Fibroblast of lung (primary cell): ENCODE measurements at regions not wholly inside any gene's neighbourhood (a gene's known extent, or its start where the extent isn't known, plus 50 kb on each side); places are given as distances from the start of the nearest gene placed in this dataset.
A peak's percentile ranks its signal among the peaks of the same experiment; 100 is the strongest.

ENCODE experiments used
- DNase-seq, 2 donors: peaks; one replicate each; pipeline versions ENCODE4 v3.0.0 to v3.0.0-alpha.2; 2010; ENCODE audit warnings: low read depth in 2 of 2
- H2AFZ ChIP-seq: 2 replicates; pipeline ENCODE4 v1.5.1; 2012; ENCODE audit warnings: low read length, control low read depth, inconsistent platforms
- H3K27ac ChIP-seq: 2 replicates; pipeline ENCODE4 v1.5.1; 2011; ENCODE audit warnings: low read length, control low read depth; ENCODE audit not compliant: insufficient read depth
- H3K27me3 ChIP-seq: 2 replicates; pipeline ENCODE4 v1.5.1; 2011; ENCODE audit warnings: mild to moderate bottlenecking, low read length; ENCODE audit not compliant: control insufficient read depth, insufficient read depth
- H3K36me3 ChIP-seq: 2 replicates; pipeline ENCODE4 v1.5.1; 2011; ENCODE audit warnings: low read length; ENCODE audit not compliant: control insufficient read depth, insufficient read depth
- H3K4me1 ChIP-seq: 2 replicates; pipeline ENCODE4 v1.5.1; 2011; ENCODE audit warnings: low read length; ENCODE audit not compliant: control insufficient read depth, insufficient read depth; ENCODE audit errors: extremely low read depth
- H3K4me2 ChIP-seq: 2 replicates; pipeline ENCODE4 v1.5.1; 2011; ENCODE audit warnings: low read length, control low read depth; ENCODE audit not compliant: insufficient read depth; ENCODE audit errors: extremely low read depth
- H3K4me3 ChIP-seq, 4 experiments: fragments of 200-600 bp in 1 of 4; sonication (generic) in 1 of 4; replicated peaks in 1 of 4; 2 replicates each; pipeline ENCODE4 v1.5.1; 2011 to 2016; ENCODE audit warnings: low read length in 4 of 4, low read depth in 3 of 4, mild to moderate bottlenecking in 3 of 4, control low read depth in 2 of 4, inconsistent platforms in 1 of 4, mixed read lengths in 1 of 4; ENCODE audit not compliant: insufficient read depth in 1 of 4; ENCODE audit errors: control extremely low read depth in 1 of 4
- H3K79me2 ChIP-seq: 2 replicates; pipeline ENCODE4 v1.5.1; 2012; ENCODE audit warnings: mild to moderate bottlenecking, low read length, inconsistent platforms; ENCODE audit not compliant: control insufficient read depth, insufficient read depth
- H3K9ac ChIP-seq: 2 replicates; pipeline ENCODE4 v1.5.1; 2011; ENCODE audit warnings: mild to moderate bottlenecking, low read length, control low read depth; ENCODE audit not compliant: insufficient read depth
- H3K9me3 ChIP-seq: 2 replicates; pipeline ENCODE4 v1.5.1; 2012; ENCODE audit warnings: low read depth, low read length; ENCODE audit not compliant: control insufficient read depth, insufficient read depth
- H4K20me1 ChIP-seq: 2 replicates; pipeline ENCODE4 v1.5.1; 2011; ENCODE audit warnings: low read length; ENCODE audit not compliant: control insufficient read depth, insufficient read depth; ENCODE audit errors: extremely low read depth
- EZH2 ChIP-seq: IDR thresholded peaks from 2 replicates; pipeline ENCODE4 v1.5.1; 2012; ENCODE audit warnings: low read length, control low read depth, mild to moderate bottlenecking; ENCODE audit errors: missing control alignments
- TF ChIP-seq, protein P1 (sequence below), 2 donors: IDR thresholded peaks in 1 of 2; conservative IDR thresholded peaks in 1 of 2; 1 replicate in 1 of 2; 2 replicates in 1 of 2; pipeline ENCODE4 v1.5.1; 2011 to 2012; ENCODE audit warnings: low read length in 2 of 2, control low read depth in 1 of 2, inconsistent platforms in 1 of 2, low read depth in 1 of 2, mild to moderate bottlenecking in 1 of 2

DNA sequence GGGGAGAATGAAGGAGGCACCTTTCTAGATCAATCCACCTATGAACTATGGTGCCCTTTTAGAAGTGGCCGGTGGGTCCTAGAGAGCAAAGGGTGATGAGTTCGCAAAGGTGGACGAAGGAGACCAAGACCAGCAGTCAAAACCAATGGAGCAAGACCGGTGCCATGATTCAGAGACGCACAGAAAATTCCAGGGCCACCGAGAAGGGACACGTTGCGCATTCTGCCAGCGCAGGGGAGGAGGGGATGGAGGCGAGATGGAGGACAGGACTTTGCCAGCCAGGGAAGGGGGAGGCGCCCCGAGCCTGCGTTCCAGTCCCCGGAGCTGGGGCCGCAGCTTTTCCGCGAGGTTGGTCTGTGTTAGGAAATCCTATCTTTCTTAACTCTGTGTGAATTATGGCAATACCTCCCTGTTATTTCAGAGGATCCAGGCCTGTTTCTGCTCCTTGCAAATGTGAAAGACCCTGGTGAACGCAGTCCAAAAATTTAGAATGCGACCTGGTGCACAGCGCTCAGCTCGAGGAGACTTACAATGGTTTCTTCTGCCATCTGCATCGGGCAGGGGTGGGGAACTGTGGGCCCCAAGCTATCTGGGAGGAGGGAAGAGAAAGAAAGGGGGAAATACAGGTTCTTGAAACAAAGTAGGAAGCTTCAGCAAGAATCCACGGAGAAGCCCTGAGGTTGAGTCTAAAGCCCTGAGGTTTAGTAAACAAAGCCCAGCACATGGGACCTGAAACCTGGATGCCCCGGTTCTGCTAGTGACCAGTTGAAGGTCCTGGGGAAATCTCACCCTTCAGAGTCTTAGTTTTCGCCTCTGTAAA, 129.4 kb downstream of the MRPS6 start:
- Histone ChIP-seq H4K20me1 (no peaks in the 10 kb centered on the region), H3K4me1 (peaks cover 4% of the 10 kb centered on the region), H3K27ac (no peak overlapping the region), H3K79me2 (no peaks in the 10 kb centered on the region), H3K27me3 (no peaks in the 10 kb centered on the region), H3K36me3 (no peaks in the 10 kb centered on the region), H3K4me2 (peak overlapping the region; percentile 95), H3K9ac (no peak overlapping the region), H3K9me3 (no peaks in the 10 kb centered on the region), H3K4me3 (peak overlapping the region in 1 of 4 experiments; percentile 61), H2AFZ (no peak overlapping the region)
- TF ChIP-seq, protein P1, sequence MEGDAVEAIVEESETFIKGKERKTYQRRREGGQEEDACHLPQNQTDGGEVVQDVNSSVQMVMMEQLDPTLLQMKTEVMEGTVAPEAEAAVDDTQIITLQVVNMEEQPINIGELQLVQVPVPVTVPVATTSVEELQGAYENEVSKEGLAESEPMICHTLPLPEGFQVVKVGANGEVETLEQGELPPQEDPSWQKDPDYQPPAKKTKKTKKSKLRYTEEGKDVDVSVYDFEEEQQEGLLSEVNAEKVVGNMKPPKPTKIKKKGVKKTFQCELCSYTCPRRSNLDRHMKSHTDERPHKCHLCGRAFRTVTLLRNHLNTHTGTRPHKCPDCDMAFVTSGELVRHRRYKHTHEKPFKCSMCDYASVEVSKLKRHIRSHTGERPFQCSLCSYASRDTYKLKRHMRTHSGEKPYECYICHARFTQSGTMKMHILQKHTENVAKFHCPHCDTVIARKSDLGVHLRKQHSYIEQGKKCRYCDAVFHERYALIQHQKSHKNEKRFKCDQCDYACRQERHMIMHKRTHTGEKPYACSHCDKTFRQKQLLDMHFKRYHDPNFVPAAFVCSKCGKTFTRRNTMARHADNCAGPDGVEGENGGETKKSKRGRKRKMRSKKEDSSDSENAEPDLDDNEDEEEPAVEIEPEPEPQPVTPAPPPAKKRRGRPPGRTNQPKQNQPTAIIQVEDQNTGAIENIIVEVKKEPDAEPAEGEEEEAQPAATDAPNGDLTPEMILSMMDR (conservative IDR thresholded peaks at IDR 0.05 in 1 of 2, IDR thresholded peaks at IDR 0.05 in 1 of 2; ENCODE audit: low read depth in 1 of 2, low read length in 2 of 2): no peak
- TF ChIP-seq EZH2: no peak
- peak in 1 of 2 donors; percentile 25 for DNase-seq

DNA sequence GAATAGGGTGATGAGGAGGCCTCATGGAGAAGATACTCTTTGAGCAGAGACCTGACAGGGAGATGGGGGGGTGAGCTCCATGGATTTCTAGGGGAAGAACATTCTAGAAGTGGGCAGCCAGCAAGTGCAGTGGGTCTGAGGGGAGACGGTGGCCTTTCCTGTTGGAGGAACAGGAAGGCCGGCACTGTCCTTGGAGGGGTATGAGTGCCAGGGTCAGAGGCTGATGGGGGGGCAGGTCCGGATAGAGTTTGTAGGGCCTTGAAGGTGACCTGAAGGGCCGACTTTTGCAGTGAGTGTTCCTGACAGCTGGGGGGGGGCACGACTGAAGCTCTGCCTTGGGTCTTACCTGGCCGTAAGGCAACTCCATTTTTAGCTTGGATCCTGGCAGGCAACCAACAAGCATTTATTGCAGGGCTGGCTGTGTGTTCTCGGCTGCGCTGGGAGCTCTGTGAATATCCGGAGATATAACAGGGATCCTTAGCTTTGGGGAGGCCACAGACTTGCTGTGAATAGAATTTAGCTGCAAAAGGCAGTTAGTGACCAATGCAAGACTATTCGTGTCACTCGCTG, 130.6 kb downstream of the MRPS6 start:
- Histone ChIP-seq H3K27me3 (no peaks in the 10 kb centered on the region), H4K20me1 (no peaks in the 10 kb centered on the region), H3K36me3 (no peaks in the 10 kb centered on the region), H2AFZ (no peak overlapping the region), H3K9ac (no peak overlapping the region), H3K4me3 (no peak overlapping the region), H3K4me2 (no peak overlapping the region), H3K4me1 (peaks cover 4% of the 10 kb centered on the region), H3K79me2 (no peaks in the 10 kb centered on the region), H3K9me3 (no peaks in the 10 kb centered on the region), H3K27ac (no peak overlapping the region)
- TF ChIP-seq EZH2: no peak
- TF ChIP-seq, protein P1 (conservative IDR thresholded peaks at IDR 0.05 in 1 of 2, IDR thresholded peaks at IDR 0.05 in 1 of 2; ENCODE audit: low read depth in 1 of 2, low read length in 2 of 2): no peak
- no peak for DNase-seq

DNA sequence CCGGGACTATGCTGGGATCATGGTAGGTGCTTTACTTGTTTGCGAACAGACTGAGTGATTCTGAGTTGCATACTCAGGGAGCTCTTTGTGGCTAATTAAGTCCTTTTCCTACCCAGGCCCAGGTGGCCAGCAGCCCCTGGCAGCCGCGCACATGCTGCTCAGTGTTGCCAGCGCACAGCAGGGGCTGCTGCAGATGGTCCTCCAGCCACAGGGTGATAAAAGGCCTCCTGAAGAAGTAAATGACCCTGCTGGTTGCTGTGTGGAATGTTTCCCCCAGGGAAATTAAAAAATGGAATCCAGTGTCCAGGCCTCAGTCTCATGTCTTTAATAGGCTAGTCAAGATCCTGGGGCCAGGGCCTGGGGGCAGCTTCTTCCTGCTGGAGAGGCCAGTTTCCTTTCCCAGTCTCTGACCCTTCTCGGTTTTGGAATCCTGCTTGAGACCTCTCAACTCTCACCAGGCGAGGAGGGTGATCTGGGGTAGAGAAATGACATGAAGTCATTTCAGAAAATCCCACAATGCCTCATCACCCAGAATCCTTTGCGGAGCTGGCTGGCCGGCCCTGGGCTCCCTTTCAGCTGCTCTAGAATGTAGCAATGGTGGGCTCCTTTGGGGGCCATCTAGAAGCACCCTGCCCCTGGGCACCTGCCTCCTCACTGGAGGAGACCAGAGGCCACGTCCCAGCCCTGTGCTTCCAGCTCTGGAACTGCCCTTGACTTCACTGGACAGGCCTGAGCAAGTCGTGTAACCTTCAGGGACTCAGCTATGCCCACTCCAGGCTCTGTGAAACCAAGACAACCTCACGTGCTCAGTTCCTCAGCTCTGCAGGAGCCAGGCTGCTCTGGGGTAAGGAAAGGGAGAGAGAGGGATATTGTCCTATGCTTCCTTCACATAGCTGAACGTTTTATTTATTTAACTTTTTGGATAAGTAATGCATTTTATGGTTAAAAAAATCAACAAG, 131.4 kb downstream of the MRPS6 start:
- no peak overlapping the region for H3K9ac ChIP-seq
- H3K36me3 ChIP-seq: no peaks in the 10 kb centered on the region
- no peaks in the 10 kb centered on the region for H4K20me1 ChIP-seq
- DNase-seq: no peak
- no peak overlapping the region for H2AFZ ChIP-seq
- no peak overlapping the region for H3K4me3 ChIP-seq
- H3K27ac ChIP-seq: no peak overlapping the region
- no peaks in the 10 kb centered on the region for H3K79me2 ChIP-seq
- no peaks in the 10 kb centered on the region for H3K9me3 ChIP-seq
- no peak overlapping the region for H3K4me2 ChIP-seq
- peaks cover 4% of the 10 kb centered on the region for H3K4me1 ChIP-seq
- no peak for TF ChIP-seq EZH2
- TF ChIP-seq, protein P1 (conservative IDR thresholded peaks at IDR 0.05 in 1 of 2, IDR thresholded peaks at IDR 0.05 in 1 of 2; ENCODE audit: low read depth in 1 of 2, low read length in 2 of 2): no peak
- no peaks in the 10 kb centered on the region for H3K27me3 ChIP-seq
